Breast epithelium (tissue), 4 donors: ENCODE measurements at regions not wholly inside any gene's neighbourhood (a gene's known extent, or its start where the extent isn't known, plus 50 kb on each side); places are given as distances from the start of the nearest gene placed in this dataset.
A peak's percentile ranks its signal among the peaks of the same experiment; 100 is the strongest.
"Not testable (repeated sequence)": the region's sequence is repeated elsewhere in the genome, so short reads cannot be mapped to it uniquely, and the experiment has no call there.

ENCODE experiments used
- DNase-seq, 2 donors: peaks; one replicate each; pipeline ENCODE4 v3.0.0-alpha.2; 2019; ENCODE audit warnings: low spot score in 2 of 2
- H3K27ac ChIP-seq, 2 donors: fragments of 200-600 bp; sonication (generic) in 1 of 2; one replicate each; pipeline ENCODE4 v1.5.1; 2016 to 2019; ENCODE audit warnings: mild to moderate bottlenecking in 1 of 2
- H3K27me3 ChIP-seq, 2 donors: fragments of 200-600 bp; sonication (generic) in 1 of 2; one replicate each; pipeline versions ENCODE4 v1.5.1 to v1.6.0; 2017 to 2019; ENCODE audit warnings: control low read depth in 1 of 2, mild to moderate bottlenecking in 1 of 2
- H3K36me3 ChIP-seq: fragments of 200-600 bp; one replicate; pipeline ENCODE4 v1.5.1; 2019
- H3K4me1 ChIP-seq, 2 donors: fragments of 200-600 bp; sonication (generic); one replicate each; pipeline ENCODE4 v1.5.1; 2016 to 2019; ENCODE audit warnings: control low read depth in 1 of 2
- H3K4me3 ChIP-seq, 3 donors: fragments of 200-600 bp; sonication (generic); 1 replicate in 2 of 3; 2 replicates in 1 of 3; pipeline ENCODE4 v1.5.1; 2016 to 2019; ENCODE audit warnings: mild to moderate bottlenecking in 3 of 3, moderate library complexity in 2 of 3
- H3K9me3 ChIP-seq, 2 donors: fragments of 200-600 bp; sonication (generic) in 1 of 2; one replicate each; pipeline ENCODE4 v1.5.1; 2016 to 2019; ENCODE audit warnings: control low read depth in 1 of 2
- POLR2A ChIP-seq: fragments of 450-650 bp; IDR thresholded peaks from one replicate; pipeline ENCODE4 v1.6.1; 2016; ENCODE audit warnings: antibody characterized with exemption, mild to moderate bottlenecking, moderate library complexity
- POLR2AphosphoS5 ChIP-seq, 3 donors: sonication (generic); formaldehyde crosslinking; IDR thresholded peaks; one replicate each; pipeline ENCODE4 v1.6.1; 2017; ENCODE audit warnings: antibody characterized with exemption in 3 of 3
- intact Hi-C: fragments of 100-400 bp; cut with DNase I; formaldehyde crosslinking; loops from one replicate; pipeline ENCODE4 v1.15.1; 2023; ENCODE audit warnings: low total_unique reads
- TF ChIP-seq, protein P1 (sequence below), 3 donors: fragments of 450-650 bp; IDR thresholded peaks; one replicate each; pipeline ENCODE4 v1.5.1; 2016 to 2017; ENCODE audit warnings: antibody characterized with exemption in 3 of 3, mild to moderate bottlenecking in 3 of 3, moderate library complexity in 3 of 3

DNA sequence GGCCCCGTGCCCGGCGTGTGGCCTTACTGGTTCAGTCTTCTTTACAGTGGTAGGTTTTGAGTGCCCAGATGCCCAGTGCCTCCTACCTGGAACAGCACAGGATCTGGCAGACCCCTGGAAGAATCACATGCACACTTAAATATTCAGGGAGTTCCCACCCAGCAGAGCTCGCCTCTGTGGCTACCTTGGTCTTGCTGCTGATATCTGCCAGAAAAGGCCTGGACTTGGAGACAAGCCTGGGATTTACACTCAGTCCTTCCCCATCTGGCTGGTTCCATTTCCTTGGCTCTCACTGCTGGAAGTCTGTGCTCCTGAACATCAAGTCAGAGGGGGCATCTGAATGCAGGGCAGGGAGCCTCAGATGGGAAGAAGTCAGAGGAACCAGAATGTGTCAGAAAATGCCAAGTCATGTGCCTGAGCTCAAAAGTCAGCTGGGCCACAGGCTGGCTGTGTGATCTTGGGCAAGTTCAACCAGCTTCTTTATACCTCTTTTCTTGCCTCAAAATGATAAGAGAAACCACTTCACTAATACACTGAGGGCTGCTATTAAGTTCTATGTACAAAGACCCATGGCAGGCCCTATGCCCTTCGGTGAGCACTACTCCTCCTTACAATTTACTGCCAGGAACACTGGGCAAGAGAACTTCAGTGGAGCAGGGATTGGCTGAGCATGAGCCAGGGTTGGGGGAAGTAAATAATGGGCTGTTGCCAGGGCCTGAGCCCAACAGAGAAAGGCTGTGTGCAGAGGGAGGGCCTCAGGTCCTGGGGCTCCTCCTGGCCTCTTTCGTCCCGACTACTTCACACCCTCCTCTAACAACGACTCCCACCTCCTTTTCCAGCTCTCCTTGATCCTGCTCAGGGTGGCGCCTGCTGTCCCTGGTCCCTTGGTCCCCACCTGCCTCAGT is 135.9 kb downstream of the GPCPD1 start:
- intact Hi-C loops: no loop called here
- H3K9me3 ChIP-seq: no peaks in the 10 kb centered on the region
- TF ChIP-seq, protein P1, sequence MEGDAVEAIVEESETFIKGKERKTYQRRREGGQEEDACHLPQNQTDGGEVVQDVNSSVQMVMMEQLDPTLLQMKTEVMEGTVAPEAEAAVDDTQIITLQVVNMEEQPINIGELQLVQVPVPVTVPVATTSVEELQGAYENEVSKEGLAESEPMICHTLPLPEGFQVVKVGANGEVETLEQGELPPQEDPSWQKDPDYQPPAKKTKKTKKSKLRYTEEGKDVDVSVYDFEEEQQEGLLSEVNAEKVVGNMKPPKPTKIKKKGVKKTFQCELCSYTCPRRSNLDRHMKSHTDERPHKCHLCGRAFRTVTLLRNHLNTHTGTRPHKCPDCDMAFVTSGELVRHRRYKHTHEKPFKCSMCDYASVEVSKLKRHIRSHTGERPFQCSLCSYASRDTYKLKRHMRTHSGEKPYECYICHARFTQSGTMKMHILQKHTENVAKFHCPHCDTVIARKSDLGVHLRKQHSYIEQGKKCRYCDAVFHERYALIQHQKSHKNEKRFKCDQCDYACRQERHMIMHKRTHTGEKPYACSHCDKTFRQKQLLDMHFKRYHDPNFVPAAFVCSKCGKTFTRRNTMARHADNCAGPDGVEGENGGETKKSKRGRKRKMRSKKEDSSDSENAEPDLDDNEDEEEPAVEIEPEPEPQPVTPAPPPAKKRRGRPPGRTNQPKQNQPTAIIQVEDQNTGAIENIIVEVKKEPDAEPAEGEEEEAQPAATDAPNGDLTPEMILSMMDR (IDR thresholded peaks at IDR 0.05): no peak
- TF ChIP-seq POLR2AphosphoS5 (IDR thresholded peaks at IDR 0.05) (no peak), POLR2A (no peak)

DNA sequence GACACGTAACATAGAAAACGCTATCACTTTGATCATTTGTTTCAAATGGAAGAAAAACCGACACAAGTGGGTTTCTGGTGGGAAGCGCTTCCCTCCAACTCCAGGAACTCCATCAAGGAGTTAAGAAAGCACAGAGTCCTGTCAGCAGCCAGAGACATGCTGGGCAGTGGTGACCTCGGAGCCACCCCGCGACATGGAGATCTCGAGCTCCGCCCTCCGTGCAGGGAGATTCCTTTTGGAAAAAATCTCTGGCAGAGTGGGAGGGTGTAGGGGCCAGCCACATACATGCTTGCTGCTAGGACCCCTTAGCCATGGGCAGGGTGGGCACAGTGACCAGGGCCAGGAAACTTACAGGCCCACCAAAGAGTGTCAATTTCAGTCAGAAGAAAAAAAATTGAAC is 138.9 kb downstream of the GPCPD1 start:
- H3K4me3 ChIP-seq: peak overlapping the region in 1 of 3 donors; percentile 24
- H3K4me1 ChIP-seq, DNase-seq, H3K27me3 ChIP-seq, H3K27ac ChIP-seq, H3K9me3 ChIP-seq, intact Hi-C loops, H3K36me3 ChIP-seq: not testable (repeated sequence)

More for the DNA sequence above, 135.9 kb downstream of the GPCPD1 start:
- Histone ChIP-seq H3K4me3 (no peak overlapping the region), H3K4me1 (no peaks in the 10 kb centered on the region), H3K27me3 (peaks cover 0 to 3% of the 10 kb centered on the region in 2 donors), H3K36me3 (no peaks in the 10 kb centered on the region), H3K27ac (no peak overlapping the region)
- DNase-seq: no peak

DNA sequence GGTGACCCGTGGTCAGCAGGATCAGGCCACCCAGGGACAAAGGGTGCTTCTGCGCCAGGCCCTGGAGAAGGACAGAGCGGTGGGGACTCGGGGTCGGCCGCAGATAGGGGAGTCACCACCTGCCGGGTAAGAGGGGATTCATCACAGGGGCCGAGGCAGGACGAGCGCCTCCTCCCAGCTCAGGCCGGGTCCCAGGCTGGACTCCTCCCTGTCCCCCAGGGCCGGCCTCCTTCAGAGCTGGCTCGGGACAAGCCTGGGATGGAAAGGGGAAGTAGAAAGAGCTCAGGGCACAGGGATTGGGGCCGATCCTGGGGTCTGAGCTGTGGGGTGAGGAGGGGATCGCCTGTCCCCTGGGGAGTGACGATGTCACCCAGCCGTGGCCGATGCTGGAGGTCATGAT is 139.4 kb downstream of the GPCPD1 start:
- intact Hi-C loops: no loop called here
- no peak for DNase-seq
- H3K27me3 ChIP-seq: peaks cover 0 to 3% of the 10 kb centered on the region in 2 donors
- no peaks in the 10 kb centered on the region for H3K36me3 ChIP-seq
- peak overlapping the region in 1 of 3 donors; percentile 24 for H3K4me3 ChIP-seq
- H3K9me3 ChIP-seq: no peaks in the 10 kb centered on the region
- H3K4me1 ChIP-seq: no peaks in the 10 kb centered on the region
- no peak overlapping the region for H3K27ac ChIP-seq
- TF ChIP-seq, protein P1 (IDR thresholded peaks at IDR 0.05): no peak
- TF ChIP-seq POLR2A (no peak), POLR2AphosphoS5 (IDR thresholded peaks at IDR 0.05) (no peak)

DNA sequence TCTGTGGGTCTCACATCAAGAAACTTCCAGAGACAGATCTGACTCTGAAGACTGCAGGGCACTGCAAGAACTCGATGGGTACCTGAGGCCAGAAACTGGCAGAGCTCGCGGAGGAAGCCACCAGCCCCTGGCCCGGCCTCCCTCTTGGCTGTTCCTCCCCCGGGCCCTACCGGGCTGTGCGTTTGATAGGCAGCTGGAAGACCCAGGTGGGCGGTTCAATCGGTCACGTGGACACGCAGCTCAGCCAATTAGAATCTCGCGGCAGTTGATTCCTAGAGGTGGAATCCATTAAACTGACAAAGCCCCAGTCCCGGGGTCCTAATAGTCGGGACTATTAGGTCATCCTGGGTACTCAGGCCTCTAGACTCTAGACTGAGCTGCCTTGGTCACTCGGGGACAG is 139.9 kb downstream of the GPCPD1 start:
- TF ChIP-seq, protein P1 (IDR thresholded peaks at IDR 0.05): no peak
- no peak for TF ChIP-seq POLR2AphosphoS5 (IDR thresholded peaks at IDR 0.05)
- TF ChIP-seq POLR2A: no peak
- intact Hi-C loops: no loop called here
- DNase-seq: no peak

DNA sequence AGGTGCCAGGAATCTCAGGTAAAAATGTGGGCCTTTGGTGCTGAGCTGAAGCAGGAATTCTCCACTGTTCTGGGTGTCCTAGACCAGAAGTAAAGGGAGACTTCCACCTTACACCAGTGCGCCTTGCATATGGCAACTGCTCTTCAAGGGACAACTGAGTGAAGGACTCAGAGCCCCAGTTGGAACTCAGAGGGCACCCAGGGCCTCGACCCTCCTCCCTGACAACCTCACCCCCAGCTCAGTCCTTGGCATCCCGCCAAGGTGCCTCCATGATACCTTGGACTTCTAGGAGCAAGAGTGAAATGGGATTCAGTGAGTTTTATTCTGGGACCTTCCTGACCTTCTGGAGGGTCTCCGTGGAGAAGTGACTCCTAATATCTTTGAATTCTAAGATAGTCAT is 140.3 kb downstream of the GPCPD1 start:
- no peak overlapping the region for H3K27ac ChIP-seq
- no peak for DNase-seq
- H3K36me3 ChIP-seq: no peaks in the 10 kb centered on the region
- H3K4me1 ChIP-seq: no peaks in the 10 kb centered on the region
- no peak overlapping the region for H3K4me3 ChIP-seq
- TF ChIP-seq, protein P1 (IDR thresholded peaks at IDR 0.05): no peak
- no peak for TF ChIP-seq POLR2A
- TF ChIP-seq POLR2AphosphoS5 (IDR thresholded peaks at IDR 0.05): no peak
- intact Hi-C loops: no loop called here
- H3K27me3 ChIP-seq: peaks cover 0 to 12% of the 10 kb centered on the region in 2 donors
- no peaks in the 10 kb centered on the region for H3K9me3 ChIP-seq

More for the DNA sequence above, 139.9 kb downstream of the GPCPD1 start:
- Histone ChIP-seq H3K36me3 (no peaks in the 10 kb centered on the region), H3K9me3 (no peaks in the 10 kb centered on the region), H3K27me3 (peaks cover 0 to 7% of the 10 kb centered on the region in 2 donors), H3K27ac (no peak overlapping the region), H3K4me1 (no peaks in the 10 kb centered on the region), H3K4me3 (no peak overlapping the region)
